Ureter (tissue), 1 donor: ENCODE measurements at regions not wholly inside any gene's neighbourhood (a gene's known extent, or its start where the extent isn't known, plus 50 kb on each side); places are given as distances from the start of the nearest gene placed in this dataset.
A peak's percentile ranks its signal among the peaks of the same experiment; 100 is the strongest.
"Not testable (repeated sequence)": the region's sequence is repeated elsewhere in the genome, so short reads cannot be mapped to it uniquely, and the experiment has no call there.

Experiments used
- DNase-seq: peaks from one replicate; pipeline ENCODE4 v3.0.0-alpha.2; 2020; ENCODE audit warnings: low spot score
- donor health status: DM: yes; HTN: yes; CAD: no.

DNA sequence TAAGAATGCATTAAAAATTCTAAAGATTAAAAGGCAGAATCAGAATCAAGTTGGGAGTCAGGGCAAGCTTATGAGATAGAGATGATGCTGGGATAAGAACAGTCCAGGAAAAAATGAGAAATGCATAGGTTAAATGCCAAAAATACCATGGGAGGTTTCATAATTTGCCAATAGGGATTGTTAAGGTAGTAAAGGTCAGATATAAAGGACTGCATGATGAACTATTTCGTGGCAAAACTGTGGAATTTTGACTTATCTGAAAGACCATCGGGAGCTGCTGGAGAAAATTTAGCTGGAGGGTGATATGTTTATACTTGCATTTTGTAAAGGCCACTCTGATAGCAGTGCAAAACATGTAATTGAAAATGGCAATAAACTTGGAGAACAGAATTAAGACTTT lies 1872.8 kb upstream of the ACO1 start:
- no peak for DNase-seq

DNA sequence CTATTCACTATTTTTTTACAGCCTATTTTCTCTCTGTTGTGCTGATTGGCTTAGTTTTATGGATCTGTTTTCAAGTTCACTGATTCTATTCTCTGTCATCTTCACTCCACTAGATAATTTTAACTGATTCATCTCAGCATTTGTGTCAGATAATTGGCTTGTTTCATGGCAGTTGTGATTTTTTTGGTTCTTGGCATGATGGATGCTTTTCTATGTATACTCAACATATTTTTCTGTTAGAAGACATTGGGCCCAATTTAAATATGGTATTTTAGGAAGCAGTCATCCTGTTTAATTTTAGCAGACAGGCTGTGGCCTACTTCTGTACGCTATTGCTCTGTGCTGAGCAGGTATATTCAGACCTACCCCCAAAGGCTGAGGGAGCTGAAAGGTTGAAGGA lies 1865.3 kb upstream of the ACO1 start:
- no peak for DNase-seq

DNA sequence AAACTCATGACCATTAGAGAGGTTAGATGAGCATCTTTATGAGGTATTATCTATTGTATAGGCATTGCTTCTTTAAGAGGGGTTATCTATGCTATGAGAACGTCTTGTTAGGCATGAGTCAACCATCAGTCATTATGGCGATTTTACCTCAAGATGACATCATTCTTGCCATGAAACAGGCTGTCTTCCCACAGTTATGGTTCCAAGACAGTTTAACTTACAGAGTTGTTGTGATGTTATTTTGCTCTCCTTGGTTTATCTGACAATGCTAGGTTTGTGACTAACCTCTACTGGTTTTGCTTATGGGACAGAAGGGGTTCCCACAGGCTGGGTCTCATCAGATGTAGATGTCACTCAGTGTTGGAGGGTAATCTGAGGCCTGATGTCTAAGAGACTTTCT lies 1864.7 kb upstream of the ACO1 start:
- no peak for DNase-seq

DNA sequence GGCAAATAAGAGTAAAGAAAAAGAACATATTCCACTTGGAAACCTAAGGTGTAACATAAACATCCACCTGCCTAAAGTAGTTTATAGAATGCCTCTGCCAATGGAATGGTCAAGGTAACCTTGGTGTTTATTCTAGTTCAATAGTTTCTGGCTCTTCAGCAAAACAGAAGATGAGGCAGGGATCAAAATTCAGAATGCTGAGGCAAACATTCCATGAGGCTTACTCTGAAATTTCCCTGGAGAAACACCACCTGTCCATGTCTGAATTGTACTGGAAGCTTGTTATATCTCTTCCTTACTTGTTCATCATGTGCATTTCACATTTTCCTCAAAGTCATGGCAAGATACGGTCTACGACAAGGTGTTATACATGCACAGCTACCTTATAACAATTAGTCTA lies 1862.4 kb upstream of the ACO1 start:
- no peak for DNase-seq

DNA sequence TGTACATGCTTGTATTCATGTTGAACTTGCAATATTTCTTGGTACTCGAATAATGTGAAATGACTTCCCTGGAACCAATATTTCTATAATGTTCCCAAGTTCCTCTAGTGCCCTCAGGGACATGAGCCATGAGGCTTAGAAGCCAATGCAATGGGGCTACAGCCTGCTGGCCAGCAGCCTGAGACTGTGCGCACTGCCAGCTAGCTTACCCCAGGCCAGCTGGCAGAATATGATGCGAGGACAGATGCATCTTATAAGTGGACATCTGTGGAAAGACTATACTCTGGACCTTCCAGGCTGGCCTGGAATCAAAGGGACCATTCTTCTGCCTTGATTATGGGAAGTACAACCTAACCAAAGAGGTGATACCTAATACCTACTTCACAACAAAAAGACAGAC lies 1862.0 kb upstream of the ACO1 start:
- no peak for DNase-seq

DNA sequence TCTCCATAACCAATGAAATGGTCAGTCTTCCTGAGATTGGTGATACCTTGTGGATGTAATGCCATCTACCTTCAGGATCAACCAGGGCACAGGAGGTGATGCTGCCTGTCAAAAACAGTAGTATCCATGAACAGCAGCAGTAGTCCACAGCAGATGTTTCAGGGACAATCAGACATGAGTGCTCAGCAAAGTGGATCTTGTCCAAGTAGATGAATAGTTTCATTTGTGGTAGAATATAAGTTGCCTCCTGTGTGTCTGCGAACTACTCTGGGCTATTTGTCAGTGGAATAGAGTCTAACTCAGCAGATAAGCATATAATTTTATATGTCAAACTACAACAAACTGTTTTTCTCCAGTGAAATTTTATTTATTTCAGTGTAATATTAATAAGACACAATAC lies 1860.1 kb upstream of the ACO1 start:
- DNase-seq = no peak

DNA sequence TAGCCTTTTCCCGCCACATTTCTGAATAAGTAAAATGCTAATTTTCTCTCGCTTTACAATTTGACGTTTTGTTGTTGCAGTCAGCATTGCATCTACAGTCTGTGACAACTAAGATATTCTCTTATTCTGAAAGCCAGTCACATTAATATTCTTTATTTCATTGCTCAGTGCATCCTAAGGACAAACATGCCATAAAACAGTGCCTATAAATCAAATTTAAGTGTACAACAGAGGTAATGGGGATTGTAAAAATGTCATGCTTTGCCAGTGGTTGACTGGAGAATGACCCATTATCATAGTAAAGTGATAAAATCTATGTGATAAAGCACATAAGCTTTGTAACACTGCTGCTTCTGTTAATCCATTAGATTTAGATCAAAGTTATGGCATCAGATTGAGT lies 1850.0 kb upstream of the ACO1 start:
- DNase-seq = no peak

DNA sequence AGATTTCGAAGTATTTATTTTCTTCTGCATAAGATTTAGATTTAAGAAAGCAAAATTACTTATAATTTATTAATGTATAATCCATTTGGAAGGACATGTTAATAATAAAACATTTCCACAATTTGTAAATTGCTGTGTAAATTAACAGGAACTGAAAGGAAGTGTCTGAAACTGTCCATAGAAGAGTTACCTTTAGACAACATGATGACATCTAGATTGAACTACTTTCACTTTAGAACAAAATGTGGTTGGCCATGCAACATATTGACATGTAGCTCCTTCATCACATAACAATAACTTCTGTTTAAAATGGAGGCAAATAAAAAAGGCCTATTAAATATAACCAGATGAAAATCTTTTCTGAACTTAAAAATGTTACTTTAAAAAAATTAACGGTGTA lies 1849.5 kb upstream of the ACO1 start:
- no peak for DNase-seq

DNA sequence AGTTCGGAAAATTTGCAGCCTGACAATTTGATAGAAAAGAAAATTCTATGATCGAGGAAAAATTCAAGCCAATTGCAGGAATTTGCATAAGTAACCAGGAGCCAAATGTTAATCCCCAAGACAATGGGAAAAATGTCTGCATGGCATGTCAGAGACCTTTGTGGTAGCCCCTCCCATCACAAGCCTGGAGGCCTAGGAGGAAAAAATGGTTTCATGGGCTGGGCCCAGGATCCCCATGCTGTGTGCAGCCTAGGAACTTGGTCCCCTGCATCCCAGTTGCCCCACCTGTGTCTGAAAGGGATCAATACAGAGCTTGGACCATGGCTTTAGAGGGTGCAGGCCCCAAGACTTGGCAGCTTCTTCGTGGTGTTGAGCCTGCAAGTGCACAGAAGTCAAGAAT lies 1847.9 kb upstream of the ACO1 start:
- no peak for DNase-seq

DNA sequence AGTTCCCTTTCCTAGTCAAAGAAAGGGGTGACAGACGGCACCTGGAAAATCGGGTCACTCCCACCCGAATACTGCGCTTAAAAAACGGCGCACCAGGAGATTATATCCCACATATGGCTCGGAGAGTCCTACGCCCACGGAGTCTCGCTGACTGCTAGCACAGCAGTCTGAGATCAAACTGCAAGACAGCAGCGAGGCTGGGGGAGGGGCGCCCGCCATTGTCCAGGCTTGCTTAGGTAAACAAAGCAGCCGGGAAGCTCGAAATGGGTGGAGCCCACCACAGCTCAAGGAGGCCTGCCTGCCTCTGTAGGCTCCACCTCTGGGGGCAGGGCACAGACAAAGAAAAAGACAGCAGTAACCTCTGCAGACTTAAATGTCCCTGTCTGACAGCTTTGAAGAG lies 1844.7 kb upstream of the ACO1 start:
- DNase-seq = not testable (repeated sequence)

DNA sequence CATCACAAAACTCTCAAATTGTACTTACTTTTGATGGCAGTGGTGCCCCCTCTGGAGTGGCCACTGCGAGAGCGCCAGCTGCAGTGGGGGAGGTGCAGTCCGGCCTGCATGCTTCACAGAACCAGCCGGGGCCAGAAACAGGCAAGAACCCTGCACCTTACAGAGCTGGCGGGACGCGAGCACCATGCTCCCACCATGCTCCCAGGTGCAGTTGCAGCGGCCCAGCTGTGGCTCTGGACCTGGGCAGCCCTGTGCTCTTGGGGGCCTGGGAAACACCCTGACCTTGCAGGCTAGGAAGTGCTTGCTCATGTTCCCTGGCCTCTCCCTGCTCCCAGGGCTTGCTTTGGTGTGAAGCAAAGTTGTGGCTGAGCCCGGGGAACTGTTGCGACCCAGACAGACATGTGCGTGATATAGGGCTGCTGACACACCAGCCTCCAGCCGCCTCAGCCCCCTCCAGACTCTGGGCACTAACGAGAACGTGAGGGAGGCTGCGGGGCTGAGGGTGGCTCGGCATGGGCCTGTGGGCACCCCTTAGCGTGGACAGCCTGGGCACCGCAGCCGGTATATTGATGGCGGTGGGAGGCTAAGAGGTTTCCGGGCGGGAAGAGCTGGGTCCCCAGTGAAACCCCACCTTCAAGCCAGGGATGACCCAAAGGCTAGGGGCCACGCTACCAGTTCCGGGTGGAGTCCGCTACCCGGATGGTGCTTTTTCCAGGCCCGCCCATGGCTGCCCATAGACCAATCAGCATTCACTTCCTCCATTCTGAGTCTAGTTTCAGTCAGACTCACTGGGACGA lies 1809.9 kb upstream of the ACO1 start:
- no peak for DNase-seq

DNA sequence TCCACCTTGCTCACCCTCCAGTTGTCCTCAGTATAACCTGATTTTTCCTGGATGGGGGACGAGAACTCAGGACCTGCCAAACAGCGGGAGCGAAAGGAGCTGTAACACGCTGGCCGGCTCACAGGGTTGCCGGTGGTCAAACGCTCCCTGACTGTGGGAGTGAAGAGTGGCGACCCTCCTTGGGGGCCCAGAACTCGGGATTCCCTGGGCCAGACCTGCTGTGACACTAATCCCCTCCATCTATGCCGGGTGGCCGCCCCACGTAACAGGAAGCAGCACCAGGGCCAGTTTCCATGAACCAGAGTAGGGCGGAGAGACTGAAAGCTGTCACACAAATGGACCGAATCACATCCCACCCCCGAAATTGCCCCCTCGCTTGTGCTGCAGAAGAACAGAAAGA lies 1809.2 kb upstream of the ACO1 start:
- peak; percentile 34 for DNase-seq

DNA sequence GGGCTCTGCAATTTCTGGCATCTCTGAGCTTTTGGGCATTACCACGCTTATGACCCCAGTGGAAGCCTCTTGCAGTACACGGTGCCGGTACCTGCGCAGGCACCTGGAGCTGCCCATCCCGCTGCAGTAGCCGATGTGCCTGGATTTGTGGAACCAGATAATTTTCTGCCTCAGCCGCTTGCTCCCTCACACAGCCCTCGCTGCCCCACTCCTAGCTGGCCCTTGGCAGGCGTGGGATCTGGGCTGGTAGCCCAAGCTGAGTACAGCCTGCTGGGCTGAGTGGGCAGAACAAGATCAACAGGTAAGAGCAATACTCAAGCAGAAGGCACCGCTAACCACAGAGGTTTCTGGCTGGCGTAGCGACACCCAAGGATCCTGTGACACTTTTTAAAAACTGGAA lies 1808.8 kb upstream of the ACO1 start:
- DNase-seq = no peak

DNA sequence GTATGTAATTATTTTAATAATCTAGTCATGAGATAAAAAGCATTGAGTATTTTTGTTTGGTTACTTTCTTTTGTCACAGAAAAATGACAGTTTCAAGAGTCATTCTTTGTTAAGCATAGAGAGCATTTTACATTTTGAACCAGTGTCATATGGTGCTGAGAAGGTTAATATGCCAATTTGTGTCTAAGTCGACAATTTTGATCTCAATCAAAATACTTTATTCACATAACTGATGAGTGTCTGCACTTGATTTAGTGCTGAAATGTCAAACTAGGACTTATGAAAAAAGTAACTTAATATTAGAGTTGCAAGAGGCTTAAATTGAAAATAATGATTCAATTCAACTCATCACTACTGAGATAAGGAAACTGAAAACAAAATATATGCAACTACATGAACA lies 1804.6 kb upstream of the ACO1 start:
- no peak for DNase-seq

DNA sequence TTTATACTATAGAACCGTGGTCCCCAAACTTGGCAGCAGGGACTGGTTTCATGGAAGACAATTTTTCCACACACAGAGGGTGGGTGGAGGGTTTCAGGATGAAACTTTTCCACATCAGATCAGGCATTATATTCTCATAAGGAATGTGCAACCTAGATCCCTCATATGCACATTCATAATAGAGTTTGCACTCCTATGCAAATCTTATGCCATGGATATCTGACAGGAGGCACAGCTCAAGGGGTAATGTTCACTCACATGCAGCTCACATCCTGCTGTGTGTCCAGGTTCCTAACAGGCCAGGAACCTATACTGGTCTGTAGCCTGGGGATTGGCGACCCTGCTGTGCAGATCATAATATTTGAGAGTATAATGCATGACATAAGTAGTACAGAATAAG lies 1802.2 kb upstream of the ACO1 start:
- no peak for DNase-seq

DNA sequence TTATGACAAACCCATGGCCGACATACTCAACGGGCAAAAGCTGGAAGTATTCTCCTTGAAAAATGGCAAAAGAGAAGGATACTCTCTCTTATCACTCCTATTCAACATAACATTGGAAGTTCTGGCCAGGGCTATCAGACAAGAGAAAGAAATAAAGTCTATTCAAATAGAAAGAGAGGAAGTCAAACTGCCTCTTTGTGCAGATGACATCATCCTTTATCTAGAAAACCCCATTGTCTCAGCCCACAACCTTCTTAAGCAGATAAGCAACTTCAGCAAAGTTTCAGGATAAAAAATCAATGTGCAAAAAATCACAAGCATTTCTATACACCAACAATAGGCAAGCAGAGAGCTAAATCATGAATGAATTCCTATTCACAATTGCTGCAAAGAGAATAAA lies 1799.9 kb upstream of the ACO1 start:
- DNase-seq = no peak

DNA sequence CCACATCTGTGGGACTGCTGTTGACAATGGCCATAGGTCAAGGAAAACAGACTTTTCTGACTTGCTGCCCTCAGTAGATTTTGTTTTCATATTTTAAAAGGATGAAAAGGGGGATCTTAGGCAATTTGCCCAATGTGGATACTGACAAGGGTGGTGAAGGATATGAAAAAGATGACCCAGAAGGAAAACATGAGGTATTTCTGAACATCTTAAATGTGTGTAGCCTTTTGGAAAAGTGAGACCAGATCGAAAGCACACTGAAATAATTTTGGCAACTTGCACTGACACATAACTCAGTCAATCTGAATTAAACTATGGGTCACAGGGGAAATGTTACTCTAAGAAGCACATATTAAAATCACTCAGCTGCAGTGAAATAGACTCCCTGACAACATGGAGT lies 1793.0 kb upstream of the ACO1 start:
- no peak for DNase-seq

DNA sequence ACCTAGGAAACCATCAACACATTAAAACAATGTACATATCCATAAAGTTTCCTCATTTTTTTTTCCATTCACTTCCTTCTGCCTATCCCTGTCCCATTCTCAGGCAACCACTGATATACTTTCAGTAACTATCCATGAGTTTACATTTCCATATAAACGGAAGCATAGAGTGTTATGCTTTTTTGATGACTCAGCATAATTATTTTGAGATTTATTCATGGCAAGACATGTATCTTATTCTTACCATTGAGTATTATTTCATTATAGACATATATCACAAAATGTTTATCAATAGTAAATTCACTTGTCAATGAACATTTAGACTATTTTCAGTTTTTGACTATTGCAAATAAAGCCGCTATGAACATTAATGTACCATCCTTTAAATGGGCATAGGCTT lies 1786.8 kb upstream of the ACO1 start:
- DNase-seq = no peak

DNA sequence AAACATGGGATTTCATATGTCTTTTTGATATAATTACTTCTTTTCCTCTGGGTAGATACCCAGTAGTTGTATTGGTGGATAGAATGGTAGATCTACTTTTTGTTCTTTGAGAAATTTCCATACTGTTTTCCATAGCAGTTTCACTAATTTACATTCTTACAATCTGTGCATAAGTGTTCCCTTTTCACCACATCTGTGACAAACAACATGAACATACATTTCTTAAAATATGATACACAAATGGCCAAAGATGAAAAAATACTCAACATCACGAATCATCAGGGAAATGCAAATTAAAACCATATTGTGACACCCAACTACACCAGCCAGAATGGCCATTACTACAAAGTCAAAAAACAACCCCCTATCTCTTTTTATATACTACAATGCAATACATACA lies 1778.5 kb upstream of the ACO1 start:
- no peak for DNase-seq

DNA sequence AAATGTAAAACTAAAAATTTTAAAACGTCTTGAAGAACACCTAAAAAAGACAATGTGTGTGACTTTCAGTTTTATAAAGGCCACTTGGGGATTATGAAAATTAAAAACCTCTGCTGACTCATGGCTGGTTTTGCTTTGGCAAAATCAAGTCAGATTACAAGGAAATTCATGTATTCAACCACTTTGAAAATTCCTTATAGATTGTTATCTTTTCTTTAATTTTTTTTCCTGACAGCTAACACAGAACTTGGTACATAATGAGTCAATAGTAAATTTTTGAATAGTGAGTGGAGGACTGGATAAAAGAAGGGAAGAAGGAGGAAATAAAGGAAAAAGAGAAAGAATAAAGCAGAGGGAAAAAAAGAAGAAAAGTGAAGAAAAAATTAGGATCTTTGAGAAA lies 1774.7 kb upstream of the ACO1 start:
- DNase-seq = no peak

DNA sequence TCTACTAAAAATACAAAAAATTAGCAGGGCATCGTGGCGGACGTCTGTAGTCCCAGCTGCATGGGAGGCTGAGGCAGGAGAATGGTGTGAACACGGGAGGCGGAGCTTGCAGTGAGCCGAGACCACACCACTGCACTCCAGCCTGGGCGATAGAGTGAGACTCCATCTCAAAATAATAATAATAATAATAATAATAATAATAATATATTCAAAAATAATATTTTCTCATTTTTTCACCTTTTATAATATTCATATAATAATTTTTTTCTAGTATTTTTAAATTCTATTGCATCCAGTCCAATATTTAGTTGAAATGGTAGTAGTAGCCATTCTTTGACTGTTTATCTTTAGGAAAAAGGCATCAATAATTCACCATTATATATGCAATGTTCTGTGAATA lies 1767.7 kb upstream of the ACO1 start:
- DNase-seq = not testable (repeated sequence)

DNA sequence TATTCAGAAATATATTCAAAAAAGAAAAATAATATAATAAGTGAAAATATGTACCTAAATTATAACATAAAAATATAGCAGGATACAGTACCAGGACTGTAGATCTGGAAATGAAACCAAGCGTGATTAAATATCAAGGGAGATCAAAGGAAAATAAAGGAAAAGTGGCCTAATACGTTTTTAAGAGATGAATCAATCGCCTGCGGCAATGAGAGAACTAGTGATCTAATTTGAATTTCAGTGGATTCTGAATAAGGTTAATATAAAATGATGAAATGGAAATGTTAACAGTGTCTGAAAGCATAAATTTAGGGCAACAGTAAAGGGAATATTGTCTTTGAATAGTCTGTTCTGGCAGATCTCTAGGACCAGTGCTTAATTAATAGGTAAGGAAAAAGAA lies 1761.9 kb upstream of the ACO1 start:
- no peak for DNase-seq

DNA sequence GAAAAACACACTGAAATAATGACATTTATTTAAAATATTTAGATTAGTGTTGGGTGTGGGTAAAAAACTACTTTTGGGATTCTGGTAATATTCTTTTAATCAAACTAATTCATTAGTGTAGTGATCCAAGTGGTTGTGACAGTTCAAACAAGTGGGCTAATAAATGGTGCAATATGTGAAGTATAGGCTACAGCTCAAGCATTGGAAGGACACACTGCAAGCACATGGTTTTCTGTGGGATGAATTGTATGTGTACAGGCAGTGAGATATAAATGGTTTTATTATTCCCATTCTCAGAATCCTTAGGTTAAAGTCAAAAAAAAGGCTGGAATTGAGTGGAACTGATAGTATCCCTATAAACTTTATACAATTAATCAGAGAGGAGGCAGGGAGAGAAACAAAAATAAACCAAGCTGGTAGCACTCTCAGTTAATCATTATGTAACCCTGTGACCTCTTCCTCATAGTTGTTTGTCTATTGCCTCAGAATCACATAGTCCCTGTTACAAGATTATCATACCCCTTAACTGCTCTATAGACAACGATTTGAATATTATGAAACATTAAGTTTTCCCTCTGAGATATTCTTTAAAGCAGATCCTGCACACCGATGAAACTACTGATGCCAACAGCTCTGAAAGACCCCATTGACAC lies 1755.4 kb upstream of the ACO1 start:
- no peak for DNase-seq

DNA sequence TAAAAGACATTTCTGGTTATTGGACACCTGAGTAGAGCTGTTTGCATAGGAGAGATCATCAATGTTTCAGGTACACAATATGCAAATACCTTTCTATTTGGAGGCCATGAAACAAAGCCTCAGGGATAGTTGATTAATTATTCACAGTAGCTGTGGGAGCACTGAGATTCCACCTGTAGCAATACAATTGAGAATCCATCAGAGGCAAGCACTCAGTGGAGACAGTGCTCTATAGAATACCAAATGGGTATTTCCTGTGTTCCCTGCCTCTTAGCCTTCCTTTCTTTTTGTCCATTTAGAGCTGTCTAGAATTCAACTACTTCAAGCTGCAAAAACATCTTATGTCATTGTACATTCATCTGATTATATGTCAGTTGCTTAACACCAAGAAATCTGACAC lies 1754.0 kb upstream of the ACO1 start:
- DNase-seq = no peak
